Caco-2 (cell line): ENCODE measurements at regions not wholly inside any gene's neighbourhood (a gene's known extent, or its start where the extent isn't known, plus 50 kb on each side); places are given as distances from the start of the nearest gene placed in this dataset.

Source experiments
- BruUV-seq: library from RNA; stranded (reverse); fragments of 400-500 nt; replicated peaks from 2 replicates; lab custom pipeline; 2021; lab: Mats Ljungman, UMichigan
- CTCF ChIA-PET: fragments of 300-600 bp; sonication (Branson Sonifier 250); formaldehyde crosslinking; loops from one replicate; lab custom pipeline; 2022; ENCODE audit warnings: antibody characterized with exemption; lab: Charles Lee
- POLR2A ChIA-PET: fragments of 300-600 bp; sonication (Branson Sonifier 250); formaldehyde crosslinking; loops from one replicate; lab custom pipeline; 2022; ENCODE audit warnings: antibody characterized with exemption; lab: Charles Lee
- DNase-seq, 2 experiments: peaks; one replicate each; pipeline versions ENCODE4 v3.0.0 to v3.0.0-alpha.2; 2020 to 2022
- H3K27me3 ChIP-seq: replicated peaks from 2 replicates; pipeline ENCODE4 v1.6.0; 2011; ENCODE audit warnings: low read length; ENCODE audit not compliant: control insufficient read depth, insufficient read depth
- H3K36me3 ChIP-seq: 2 replicates; pipeline ENCODE4 v1.5.1; 2011; ENCODE audit warnings: low read length; ENCODE audit not compliant: control insufficient read depth, insufficient read depth
- H3K4me1 ChIP-seq: fragments of 250-450 bp; sonication (Bioruptor Pico); 2 replicates; pipeline ENCODE4 v1.5.1; 2020; ENCODE audit warnings: mild to moderate bottlenecking
- H3K4me3 ChIP-seq: 2 replicates; pipeline ENCODE4 v1.5.1; 2011; ENCODE audit warnings: low read depth, mild to moderate bottlenecking, control low read depth, low read length
- H3K9me3 ChIP-seq: fragments of 250-450 bp; sonication (Bioruptor Pico); 2 replicates; pipeline ENCODE4 v1.5.1; 2020; ENCODE audit warnings: mild to moderate bottlenecking, moderate library complexity
- H3K27ac Mint-ChIP-seq: one replicate; pipeline ENCODE4 v1.8.0; 2022; ENCODE audit warnings: mixed read lengths; ENCODE audit not compliant: unreplicated experiment
- H3K27me3 Mint-ChIP-seq: one replicate; pipeline ENCODE4 v1.8.0; 2022; ENCODE audit warnings: mixed read lengths; ENCODE audit not compliant: insufficient read depth, unreplicated experiment
- H3K36me3 Mint-ChIP-seq: one replicate; pipeline ENCODE4 v1.8.0; 2022; ENCODE audit warnings: mild to moderate bottlenecking, mixed read lengths; ENCODE audit not compliant: insufficient read depth, unreplicated experiment
- H3K4me1 Mint-ChIP-seq: one replicate; pipeline ENCODE4 v1.8.0; 2022; ENCODE audit warnings: low read depth, mixed read lengths; ENCODE audit not compliant: unreplicated experiment
- H3K4me3 Mint-ChIP-seq: one replicate; pipeline ENCODE4 v1.8.0; 2022; ENCODE audit warnings: mild to moderate bottlenecking, moderate library complexity, mixed read lengths; ENCODE audit not compliant: unreplicated experiment
- H3K9me3 Mint-ChIP-seq: one replicate; pipeline ENCODE4 v1.8.0; 2022; ENCODE audit warnings: mixed read lengths; ENCODE audit not compliant: unreplicated experiment
- intact Hi-C: fragments of 100-400 bp; cut with micrococcal nuclease; formaldehyde crosslinking; loops from one replicate; pipeline ENCODE4 v1.10.0; 2022; ENCODE audit not compliant: unreplicated experiment
- TF ChIP-seq, protein P1 (sequence below), 2 experiments: fragments of 200-600 bp in 1 of 2; IDR thresholded peaks; 1 replicate in 1 of 2; 2 replicates in 1 of 2; pipeline versions ENCODE4 v1.5.1 to v1.8.0; 2011 to 2022; ENCODE audit warnings: antibody characterized with exemption in 1 of 2, control low read depth in 1 of 2, inconsistent platforms in 1 of 2, low read depth in 1 of 2, low read length in 1 of 2, mild to moderate bottlenecking in 1 of 2, moderate library complexity in 1 of 2; ENCODE audit not compliant: insufficient read depth in 1 of 2, severe bottlenecking in 1 of 2, unreplicated experiment in 1 of 2

DNA sequence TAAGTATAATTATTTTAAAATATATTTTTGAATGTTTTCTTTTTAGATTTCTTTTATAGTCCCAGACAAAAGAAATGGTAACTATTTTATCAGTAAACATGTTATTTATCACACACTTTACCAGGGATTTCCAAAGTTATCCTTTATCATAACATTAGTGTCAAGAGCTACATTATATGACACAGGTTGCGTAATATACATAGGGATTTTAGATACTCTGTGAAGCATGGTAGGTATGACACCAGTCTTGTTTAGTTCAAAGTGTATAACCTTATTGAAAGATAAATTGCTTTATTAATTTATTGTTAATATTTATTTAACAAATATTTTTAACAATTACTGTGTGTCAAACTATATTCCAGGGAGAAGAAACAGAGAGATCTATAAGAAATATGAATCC is 163.3 kb upstream of the PABPC4L start:
- intact Hi-C loops = no loop called here
- Mint-ChIP-seq H3K36me3 (no peaks in the 10 kb centered on the region), H3K27me3 (no peaks in the 10 kb centered on the region), H3K4me3 (no peak overlapping the region), H3K27ac (no peak overlapping the region), H3K9me3 (no peaks in the 10 kb centered on the region), H3K4me1 (no peaks in the 10 kb centered on the region)
- no peak for DNase-seq
- no TSS peak for BruUV-seq
- TF ChIP-seq, protein P1, sequence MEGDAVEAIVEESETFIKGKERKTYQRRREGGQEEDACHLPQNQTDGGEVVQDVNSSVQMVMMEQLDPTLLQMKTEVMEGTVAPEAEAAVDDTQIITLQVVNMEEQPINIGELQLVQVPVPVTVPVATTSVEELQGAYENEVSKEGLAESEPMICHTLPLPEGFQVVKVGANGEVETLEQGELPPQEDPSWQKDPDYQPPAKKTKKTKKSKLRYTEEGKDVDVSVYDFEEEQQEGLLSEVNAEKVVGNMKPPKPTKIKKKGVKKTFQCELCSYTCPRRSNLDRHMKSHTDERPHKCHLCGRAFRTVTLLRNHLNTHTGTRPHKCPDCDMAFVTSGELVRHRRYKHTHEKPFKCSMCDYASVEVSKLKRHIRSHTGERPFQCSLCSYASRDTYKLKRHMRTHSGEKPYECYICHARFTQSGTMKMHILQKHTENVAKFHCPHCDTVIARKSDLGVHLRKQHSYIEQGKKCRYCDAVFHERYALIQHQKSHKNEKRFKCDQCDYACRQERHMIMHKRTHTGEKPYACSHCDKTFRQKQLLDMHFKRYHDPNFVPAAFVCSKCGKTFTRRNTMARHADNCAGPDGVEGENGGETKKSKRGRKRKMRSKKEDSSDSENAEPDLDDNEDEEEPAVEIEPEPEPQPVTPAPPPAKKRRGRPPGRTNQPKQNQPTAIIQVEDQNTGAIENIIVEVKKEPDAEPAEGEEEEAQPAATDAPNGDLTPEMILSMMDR (IDR thresholded peaks at IDR 0.05; ENCODE audit: insufficient read depth in 1 of 2, low read depth in 1 of 2, low read length in 1 of 2, severe bottlenecking in 1 of 2, unreplicated experiment in 1 of 2) = no peak
- no peak overlapping the region for H3K4me3 ChIP-seq
- H3K4me1 ChIP-seq = no peaks in the 10 kb centered on the region
- no peaks in the 10 kb centered on the region for H3K9me3 ChIP-seq
- no peaks in the 10 kb centered on the region for H3K27me3 ChIP-seq
- ChIA-PET POLR2A (no interaction called here), CTCF (no interaction called here)
- H3K36me3 ChIP-seq = no peaks in the 10 kb centered on the region

DNA sequence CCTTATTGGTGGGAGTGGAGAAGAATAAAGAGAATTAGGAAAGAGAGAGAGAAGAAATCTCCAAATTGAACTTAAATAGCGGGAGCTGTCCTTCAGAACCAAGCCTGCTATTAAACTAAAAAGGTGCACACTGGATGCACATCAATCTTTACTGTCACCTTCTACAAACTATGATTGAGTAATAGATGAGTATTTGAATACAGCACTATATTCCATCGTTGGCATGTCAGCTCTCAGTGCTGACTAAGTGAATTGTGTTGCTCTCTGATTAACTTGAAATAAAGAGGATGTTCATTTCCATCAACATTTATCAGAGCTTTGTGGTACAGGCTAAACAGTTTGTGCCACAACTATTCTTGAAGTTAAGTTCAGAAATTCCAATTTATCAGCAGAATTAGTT is 143.7 kb upstream of the PABPC4L start:
- intact Hi-C loops = no loop called here
- Histone ChIP-seq H3K36me3 (no peaks in the 10 kb centered on the region), H3K4me3 (no peak overlapping the region), H3K9me3 (no peaks in the 10 kb centered on the region), H3K27me3 (no peaks in the 10 kb centered on the region), H3K4me1 (no peaks in the 10 kb centered on the region)
- Mint-ChIP-seq H3K36me3 (no peaks in the 10 kb centered on the region), H3K4me3 (no peak overlapping the region), H3K27ac (no peak overlapping the region), H3K4me1 (no peaks in the 10 kb centered on the region), H3K27me3 (no peaks in the 10 kb centered on the region), H3K9me3 (no peaks in the 10 kb centered on the region)
- POLR2A ChIA-PET = no interaction called here
- CTCF ChIA-PET = no interaction called here
- no TSS peak for BruUV-seq
- DNase-seq = no peak
- TF ChIP-seq, protein P1 (IDR thresholded peaks at IDR 0.05; ENCODE audit: insufficient read depth in 1 of 2, low read depth in 1 of 2, low read length in 1 of 2, severe bottlenecking in 1 of 2, unreplicated experiment in 1 of 2) = no peak

DNA sequence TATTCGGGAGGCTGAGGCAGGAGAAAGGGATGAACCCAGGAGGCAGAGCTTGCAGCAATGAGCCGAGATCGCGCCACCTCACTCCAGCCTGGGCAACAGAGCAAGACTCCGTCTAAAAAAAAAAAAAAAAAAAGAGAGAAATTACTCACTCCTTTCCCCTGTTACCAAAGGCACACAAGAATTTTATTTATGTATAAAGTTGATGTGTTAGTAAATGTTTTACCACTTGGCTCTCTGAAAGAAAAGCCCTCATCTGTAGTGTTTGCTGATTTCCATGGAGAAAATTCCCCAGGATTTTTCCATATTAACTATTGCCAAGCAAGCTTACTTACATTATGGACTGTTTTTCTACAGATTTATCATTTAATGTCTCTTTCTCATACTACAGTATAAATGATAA is 142.1 kb upstream of the PABPC4L start:
- BruUV-seq = no TSS peak
- Mint-ChIP-seq H3K9me3 (no peaks in the 10 kb centered on the region), H3K4me1 (no peaks in the 10 kb centered on the region), H3K36me3 (no peaks in the 10 kb centered on the region), H3K27ac (no peak overlapping the region), H3K4me3 (no peak overlapping the region), H3K27me3 (no peaks in the 10 kb centered on the region)
- no peaks in the 10 kb centered on the region for H3K4me1 ChIP-seq
- H3K9me3 ChIP-seq = no peaks in the 10 kb centered on the region
- H3K4me3 ChIP-seq = no peak overlapping the region
- ChIA-PET POLR2A (no interaction called here), CTCF (no interaction called here)
- no peaks in the 10 kb centered on the region for H3K36me3 ChIP-seq
- TF ChIP-seq, protein P1 (IDR thresholded peaks at IDR 0.05; ENCODE audit: insufficient read depth in 1 of 2, low read depth in 1 of 2, low read length in 1 of 2, severe bottlenecking in 1 of 2, unreplicated experiment in 1 of 2) = no peak
- H3K27me3 ChIP-seq = no peaks in the 10 kb centered on the region
- no peak for DNase-seq
- intact Hi-C loops = no loop called here
